GM10266 (cell line): ENCODE measurements at regions not wholly inside any gene's neighbourhood (a gene's known extent, or its start where the extent isn't known, plus 50 kb on each side); places are given as distances from the start of the nearest gene placed in this dataset.

Source experiments
- DNase-seq: peaks from one replicate; pipeline ENCODE4 v3.0.0; 2012; ENCODE audit errors: extremely low spot score
- TF ChIP-seq, protein P1 (sequence below): IDR thresholded peaks from 2 replicates; pipeline ENCODE4 v1.5.1; 2012; ENCODE audit warnings: mild to moderate bottlenecking, low read depth; ENCODE audit not compliant: control insufficient read depth, insufficient read depth; ENCODE audit errors: missing control alignments

DNA sequence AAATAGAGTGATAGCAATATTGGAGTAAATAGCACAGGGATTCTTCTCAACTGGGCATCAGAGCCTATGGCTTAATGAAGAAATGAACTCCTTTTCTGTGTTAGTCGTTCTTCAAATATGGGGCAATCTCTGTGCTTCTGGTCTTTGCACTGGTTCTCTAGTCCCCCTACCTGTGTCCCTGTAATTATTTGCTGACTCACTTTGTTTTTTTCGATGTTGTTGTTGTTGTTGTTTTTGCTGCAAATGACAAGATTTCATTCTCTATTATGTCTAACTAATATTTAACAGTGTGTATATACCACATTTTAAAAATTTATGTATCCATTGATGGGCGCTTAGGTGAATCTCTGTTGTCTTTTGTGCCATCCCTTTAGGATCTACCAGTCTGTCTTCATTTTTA is 2137.8 kb upstream of the TENM3 start:
- DNase-seq: no peak
- TF ChIP-seq, protein P1, sequence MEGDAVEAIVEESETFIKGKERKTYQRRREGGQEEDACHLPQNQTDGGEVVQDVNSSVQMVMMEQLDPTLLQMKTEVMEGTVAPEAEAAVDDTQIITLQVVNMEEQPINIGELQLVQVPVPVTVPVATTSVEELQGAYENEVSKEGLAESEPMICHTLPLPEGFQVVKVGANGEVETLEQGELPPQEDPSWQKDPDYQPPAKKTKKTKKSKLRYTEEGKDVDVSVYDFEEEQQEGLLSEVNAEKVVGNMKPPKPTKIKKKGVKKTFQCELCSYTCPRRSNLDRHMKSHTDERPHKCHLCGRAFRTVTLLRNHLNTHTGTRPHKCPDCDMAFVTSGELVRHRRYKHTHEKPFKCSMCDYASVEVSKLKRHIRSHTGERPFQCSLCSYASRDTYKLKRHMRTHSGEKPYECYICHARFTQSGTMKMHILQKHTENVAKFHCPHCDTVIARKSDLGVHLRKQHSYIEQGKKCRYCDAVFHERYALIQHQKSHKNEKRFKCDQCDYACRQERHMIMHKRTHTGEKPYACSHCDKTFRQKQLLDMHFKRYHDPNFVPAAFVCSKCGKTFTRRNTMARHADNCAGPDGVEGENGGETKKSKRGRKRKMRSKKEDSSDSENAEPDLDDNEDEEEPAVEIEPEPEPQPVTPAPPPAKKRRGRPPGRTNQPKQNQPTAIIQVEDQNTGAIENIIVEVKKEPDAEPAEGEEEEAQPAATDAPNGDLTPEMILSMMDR: no peak

DNA sequence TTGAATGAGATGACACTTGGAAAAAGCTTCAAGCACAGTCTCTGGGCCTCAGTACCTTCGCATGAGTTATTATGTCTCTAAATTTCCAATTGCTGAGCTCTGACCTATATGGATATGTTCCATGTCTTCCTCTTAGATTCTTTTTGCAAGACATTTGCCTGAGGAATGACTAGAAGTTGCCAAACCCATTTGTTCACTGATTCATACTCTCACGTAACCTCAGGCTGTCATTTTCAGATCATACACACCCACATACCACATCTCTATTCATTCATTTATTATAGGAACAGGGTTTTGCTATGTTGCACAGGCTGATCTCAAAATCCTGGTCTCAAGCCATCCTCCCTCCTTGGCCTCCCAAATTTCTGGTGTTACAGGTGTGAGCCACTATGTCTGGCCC is 2137.1 kb upstream of the TENM3 start:
- no peak for DNase-seq
- TF ChIP-seq, protein P1: no peak

DNA sequence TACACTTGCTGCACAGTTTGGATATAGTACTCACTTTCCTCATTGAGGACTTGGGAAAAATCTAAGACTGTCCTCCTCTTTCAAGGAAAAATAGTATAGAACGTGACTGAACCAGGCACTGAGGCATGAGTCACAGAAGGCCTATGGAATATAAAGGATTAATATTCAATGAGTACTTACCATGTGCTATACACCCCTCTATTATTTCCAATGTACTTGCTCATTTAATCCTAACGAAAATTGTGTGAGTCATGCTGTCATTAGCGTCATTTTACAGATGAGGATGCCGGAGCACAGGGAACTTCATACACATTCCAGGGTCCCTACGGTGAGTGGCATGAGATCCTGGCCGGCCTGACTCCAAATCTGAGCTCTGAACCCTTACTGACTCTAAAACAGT is 2136.2 kb upstream of the TENM3 start:
- TF ChIP-seq, protein P1: no peak
- no peak for DNase-seq

DNA sequence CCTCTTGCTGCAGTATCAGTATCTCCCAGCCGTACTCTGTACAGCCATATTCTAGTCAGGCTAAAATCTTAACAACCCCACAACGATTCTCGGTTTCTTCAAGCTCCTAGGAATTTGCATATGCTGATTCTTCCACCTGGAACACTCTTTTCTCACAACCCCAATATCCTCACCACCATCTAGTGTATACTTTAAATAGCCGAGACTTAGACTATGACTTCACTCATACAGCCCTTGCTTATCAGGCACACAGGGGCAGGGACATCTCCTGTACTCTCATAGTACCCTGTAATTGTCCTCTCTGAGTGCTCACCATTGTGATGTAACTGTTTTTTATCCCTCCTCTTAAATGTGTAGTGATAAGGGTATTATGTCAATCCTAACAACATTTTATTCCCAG is 2126.4 kb upstream of the TENM3 start:
- TF ChIP-seq, protein P1: no peak
- no peak for DNase-seq

DNA sequence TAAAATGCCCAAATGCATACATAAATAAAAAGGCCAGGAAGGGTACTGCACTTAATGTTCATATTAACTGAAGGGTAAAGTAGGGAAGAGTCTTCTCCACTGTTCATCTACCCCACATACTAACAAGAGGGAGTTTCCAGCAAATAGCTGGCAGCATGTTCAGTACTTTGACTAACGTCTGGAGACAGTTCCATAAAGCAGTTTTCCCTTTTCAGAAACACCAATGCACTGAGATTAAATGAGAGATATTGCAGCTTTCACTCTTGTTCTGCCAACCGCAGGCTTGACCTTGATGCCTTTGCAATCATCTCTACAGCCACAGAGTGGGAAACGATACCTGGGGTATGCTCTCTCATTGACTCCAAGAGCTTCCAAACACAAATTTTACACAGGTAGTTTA is 2123.1 kb upstream of the TENM3 start:
- TF ChIP-seq, protein P1: no peak
- DNase-seq: no peak

DNA sequence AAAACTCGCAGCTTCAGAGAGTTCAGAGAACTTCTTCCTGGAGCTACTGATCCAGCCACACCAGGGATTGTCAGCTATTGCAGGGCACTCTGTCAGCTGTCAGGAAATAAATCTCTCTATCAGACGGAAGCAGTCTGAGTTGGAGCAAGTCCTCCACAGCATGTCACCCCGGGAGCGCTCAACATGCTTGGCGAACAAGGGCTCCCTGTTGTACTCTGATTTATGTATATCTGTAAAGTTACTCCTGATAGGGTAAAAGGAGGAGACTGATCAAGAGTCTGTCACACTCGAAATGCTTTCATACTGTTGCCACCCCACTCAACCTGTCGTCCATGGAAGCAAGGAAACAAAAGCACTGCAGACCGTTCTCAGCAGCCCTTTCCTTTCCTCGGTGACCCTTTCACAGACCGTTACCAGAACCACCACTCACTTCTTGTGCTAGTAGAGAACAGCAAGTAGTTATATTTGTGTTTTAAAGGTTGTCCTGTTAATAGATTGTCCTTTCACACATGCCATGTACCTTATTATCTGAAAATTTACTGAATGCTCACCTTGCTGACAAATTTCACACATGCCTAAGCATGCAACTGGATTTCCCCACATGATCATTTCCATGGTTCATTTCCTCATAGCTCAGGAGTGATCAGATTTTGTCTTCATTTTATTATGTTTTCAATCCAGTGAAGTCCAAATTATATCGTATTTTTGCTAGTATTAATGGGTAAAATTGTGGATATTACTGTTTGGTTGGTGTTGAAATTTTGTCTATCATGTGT is 2108.9 kb upstream of the TENM3 start:
- peak; percentile 2 for DNase-seq

DNA sequence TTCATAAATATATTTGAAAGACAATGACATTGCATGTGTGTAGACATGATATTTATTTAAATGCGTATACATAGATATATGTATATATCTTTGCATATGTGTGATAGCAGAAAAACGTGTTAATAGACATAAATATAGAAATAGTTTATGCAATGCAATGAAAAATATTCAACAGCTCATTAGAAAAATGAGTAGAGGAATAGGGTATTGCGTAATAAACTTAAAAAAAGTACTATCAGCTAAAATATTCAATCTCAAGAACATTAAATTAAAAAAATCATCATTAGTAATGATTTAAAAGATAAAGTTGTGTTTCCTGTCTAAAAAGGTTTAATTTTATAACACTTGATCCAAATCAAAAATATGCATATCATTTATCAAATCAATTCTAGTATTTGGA is 2101.5 kb upstream of the TENM3 start:
- no peak for DNase-seq
- TF ChIP-seq, protein P1: no peak

More for the DNA sequence above, 2108.9 kb upstream of the TENM3 start:
- TF ChIP-seq, protein P1: no peak
